Uterus (tissue), 2 donors: ENCODE measurements at regions not wholly inside any gene's neighbourhood (a gene's known extent, or its start where the extent isn't known, plus 50 kb on each side); places are given as distances from the start of the nearest gene placed in this dataset.

Experiments
- POLR2A ChIP-seq, 2 donors: fragments of 450-650 bp; IDR thresholded peaks; one replicate each; pipeline ENCODE4 v1.6.1; 2016; ENCODE audit warnings: antibody characterized with exemption in 2 of 2, mild to moderate bottlenecking in 1 of 2, moderate library complexity in 1 of 2
- TF ChIP-seq, protein P1 (sequence below), 4 experiments: fragments of 200-600 bp in 2 of 4; fragments of 450-650 bp in 2 of 4; sonication (generic) in 2 of 4; IDR thresholded peaks; one replicate each; pipeline ENCODE4 v1.5.1; 2016 to 2019; ENCODE audit warnings: antibody characterized with exemption in 4 of 4, mild to moderate bottlenecking in 2 of 4, moderate library complexity in 1 of 4

DNA sequence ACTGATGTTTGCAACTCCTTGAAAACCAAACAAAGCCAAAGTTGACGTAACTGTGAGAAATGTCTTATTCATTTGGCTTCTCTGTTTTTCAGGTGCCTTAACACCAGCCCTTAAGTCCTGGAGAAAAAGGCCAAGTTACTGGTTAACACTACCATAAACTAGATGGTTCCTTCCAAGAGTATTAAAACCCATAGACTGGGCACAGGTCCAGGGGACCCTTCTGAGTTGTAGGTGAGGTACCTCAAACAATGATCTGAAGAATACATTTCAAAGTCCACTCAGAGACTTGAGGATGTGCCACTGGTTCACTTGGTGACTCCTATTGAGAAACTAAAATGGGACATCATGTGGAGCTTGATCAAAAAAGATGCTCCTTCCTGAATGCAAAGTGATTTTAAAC lies 87.0 kb downstream of the NKX6-1 start:
- TF ChIP-seq, protein P1, sequence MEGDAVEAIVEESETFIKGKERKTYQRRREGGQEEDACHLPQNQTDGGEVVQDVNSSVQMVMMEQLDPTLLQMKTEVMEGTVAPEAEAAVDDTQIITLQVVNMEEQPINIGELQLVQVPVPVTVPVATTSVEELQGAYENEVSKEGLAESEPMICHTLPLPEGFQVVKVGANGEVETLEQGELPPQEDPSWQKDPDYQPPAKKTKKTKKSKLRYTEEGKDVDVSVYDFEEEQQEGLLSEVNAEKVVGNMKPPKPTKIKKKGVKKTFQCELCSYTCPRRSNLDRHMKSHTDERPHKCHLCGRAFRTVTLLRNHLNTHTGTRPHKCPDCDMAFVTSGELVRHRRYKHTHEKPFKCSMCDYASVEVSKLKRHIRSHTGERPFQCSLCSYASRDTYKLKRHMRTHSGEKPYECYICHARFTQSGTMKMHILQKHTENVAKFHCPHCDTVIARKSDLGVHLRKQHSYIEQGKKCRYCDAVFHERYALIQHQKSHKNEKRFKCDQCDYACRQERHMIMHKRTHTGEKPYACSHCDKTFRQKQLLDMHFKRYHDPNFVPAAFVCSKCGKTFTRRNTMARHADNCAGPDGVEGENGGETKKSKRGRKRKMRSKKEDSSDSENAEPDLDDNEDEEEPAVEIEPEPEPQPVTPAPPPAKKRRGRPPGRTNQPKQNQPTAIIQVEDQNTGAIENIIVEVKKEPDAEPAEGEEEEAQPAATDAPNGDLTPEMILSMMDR (IDR thresholded peaks at IDR 0.05) = no peak
- no peak for TF ChIP-seq POLR2A (IDR thresholded peaks at IDR 0.05)
